BJ (cell line): ENCODE measurements at regions not wholly inside any gene's neighbourhood (a gene's known extent, or its start where the extent isn't known, plus 50 kb on each side); places are given as distances from the start of the nearest gene placed in this dataset.

Experiments
- CTCF ChIA-PET: fragments of 350-600 bp; formaldehyde crosslinking; extraction: SDS; loops from one replicate; lab custom pipeline; 2021; ENCODE audit warnings: antibody characterized with exemption, inconsistent platforms; lab: Yijun Ruan, JAX
- POLR2A ChIA-PET: fragments of 300-600 bp; sonication (Branson Sonifier 250); formaldehyde crosslinking; extraction: SDS; loops from one replicate; lab custom pipeline; 2021; ENCODE audit warnings: antibody characterized with exemption; lab: Charles Lee
- DNase-seq: peaks from one replicate; pipeline ENCODE4 v3.0.0-alpha.2; 2011; ENCODE audit warnings: low read depth
- H3K27me3 ChIP-seq: 2 replicates; pipeline ENCODE4 v1.6.0; 2011; ENCODE audit warnings: low read length; ENCODE audit not compliant: control insufficient read depth, insufficient read depth
- H3K36me3 ChIP-seq: 2 replicates; pipeline ENCODE4 v1.5.1; 2011; ENCODE audit warnings: low read length; ENCODE audit not compliant: control insufficient read depth, insufficient read depth
- H3K4me3 ChIP-seq: 2 replicates; pipeline ENCODE4 v1.5.1; 2011; ENCODE audit warnings: low read depth, mild to moderate bottlenecking, control low read depth, low read length
- CTCF ChIP-seq: IDR thresholded peaks from 2 replicates; pipeline ENCODE4 v1.5.1; 2011; ENCODE audit warnings: low read depth, mild to moderate bottlenecking, control low read depth, inconsistent platforms, low read length, moderate library complexity; ENCODE audit not compliant: insufficient read depth

- Histone ChIP-seq H3K27me3 (no peaks in the 10 kb centered on the region), H3K4me3 (no peak overlapping the region), H3K36me3 (no peaks in the 10 kb centered on the region)
- DNase-seq = no peak
- TF ChIP-seq CTCF = no peak
- ChIA-PET CTCF (interaction anchor here (1.0 to 1.1 kb wide), 2 partner anchors 55 to 314 kb away, joined by 3 to 4 read pairs; no protein-coding TSS in a partner anchor), POLR2A (no interaction called here)
Observed at GRCh38 chr3:64344721-64345207, 119.5 kb upstream of the PRICKLE2 start.

- no peaks in the 10 kb centered on the region for H3K36me3 ChIP-seq
- no peaks in the 10 kb centered on the region for H3K27me3 ChIP-seq
Observed at GRCh38 chr3:64343689-64344430, 118.6 kb upstream of the PRICKLE2 start.

GRCh38 chr3:64342940-64343688 lies 117.8 kb upstream of the PRICKLE2 start:
- no peak overlapping the region for H3K4me3 ChIP-seq
- ChIA-PET POLR2A (interaction anchor here (0.9 kb wide), 1 partner anchor 9 kb away, joined by 3 read pairs; no protein-coding TSS in a partner anchor), CTCF (interaction anchor here (0.6 to 0.8 kb wide), 2 partner anchors 21 to 838 kb away, joined by 3 read pairs; no protein-coding TSS in a partner anchor)
- DNase-seq = no peak
- no peaks in the 10 kb centered on the region for H3K36me3 ChIP-seq
- no peaks in the 10 kb centered on the region for H3K27me3 ChIP-seq
- no peak for TF ChIP-seq CTCF

More at GRCh38 chr3:64343689-64344430, 118.6 kb upstream of the PRICKLE2 start:
- TF ChIP-seq CTCF = no peak
- ChIA-PET CTCF (interaction anchor here (0.6 to 1.1 kb wide), 3 partner anchors 56 to 837 kb away, joined by 3 to 4 read pairs (median 3); no protein-coding TSS in a partner anchor), POLR2A (interaction anchor here (0.9 kb wide), 1 partner anchor 9 kb away, joined by 3 read pairs; no protein-coding TSS in a partner anchor)
- no peak overlapping the region for H3K4me3 ChIP-seq
- no peak for DNase-seq

- Histone ChIP-seq H3K36me3 (no peaks in the 10 kb centered on the region), H3K27me3 (no peaks in the 10 kb centered on the region), H3K4me3 (no peak overlapping the region)
- no peak for DNase-seq
- TF ChIP-seq CTCF = no peak
- ChIA-PET CTCF (interaction anchor here (1.4 kb wide), 1 partner anchor 22 kb away, joined by 3 read pairs; no protein-coding TSS in a partner anchor), POLR2A (no interaction called here)
Observed at GRCh38 chr3:64341296-64341695, 116.0 kb upstream of the PRICKLE2 start.
